Ovary (tissue), 7 donors: ENCODE measurements at regions not wholly inside any gene's neighbourhood (a gene's known extent, or its start where the extent isn't known, plus 50 kb on each side); places are given as distances from the start of the nearest gene placed in this dataset.

Experiments used
- DNase-seq, 5 donors: peaks; one replicate each; pipeline ENCODE4 v3.0.0-alpha.2; 2019 to 2020
- H3K27ac ChIP-seq, 2 donors: fragments of 200-600 bp; one replicate each; pipeline versions ENCODE4 v1.5.1 to v1.8.0; 2019 to 2022
- H3K27me3 ChIP-seq: fragments of 200-600 bp; one replicate; pipeline ENCODE4 v1.8.0; 2022
- H3K36me3 ChIP-seq: fragments of 200-600 bp; sonication (generic); one replicate; pipeline ENCODE4 v1.5.1; 2019
- H3K4me1 ChIP-seq: one replicate; pipeline ENCODE4 v1.8.1; 2013; ENCODE audit warnings: mild to moderate bottlenecking, moderate library complexity; ENCODE audit not compliant: insufficient read depth
- H3K4me3 ChIP-seq: fragments of 200-600 bp; sonication (generic); one replicate; pipeline ENCODE4 v1.5.1; 2017
- H3K9me3 ChIP-seq, 2 donors: fragments of 200-600 bp in 1 of 2; sonication (generic) in 1 of 2; one replicate each; pipeline versions ENCODE4 v1.5.1 to v1.8.1; 2013 to 2019; ENCODE audit warnings: mild to moderate bottlenecking in 1 of 2, moderate library complexity in 1 of 2
- CTCF ChIP-seq, 3 donors: fragments of 450-650 bp in 2 of 3; fragments of 200-600 bp in 1 of 3; IDR thresholded peaks; one replicate each; pipeline versions ENCODE4 v1.5.1 to v1.8.0; 2016 to 2022; ENCODE audit warnings: antibody characterized with exemption in 3 of 3, mild to moderate bottlenecking in 1 of 3
- EP300 ChIP-seq: sonication (generic); formaldehyde crosslinking; IDR thresholded peaks from one replicate; pipeline ENCODE4 v1.6.1; 2017; ENCODE audit warnings: antibody characterized with exemption
- POLR2A ChIP-seq: fragments of 450-650 bp; IDR thresholded peaks from one replicate; pipeline ENCODE4 v1.6.1; 2017; ENCODE audit warnings: antibody characterized with exemption, mild to moderate bottlenecking, moderate library complexity
- WGBS, 3 donors: extraction: QIAGEN DNeasy Blood & Tissue Kit in 1 of 3; methylation state at CpG; one replicate each; pipeline versions ENCODE4 v1.1.5 to v1.1.7; 2013 to 2017; 5-methylcytosine and 5-hydroxymethylcytosine counted together
- intact Hi-C, 4 donors: fragments of 100-400 bp; cut with DNase I; formaldehyde crosslinking; loops; one replicate each; pipeline versions ENCODE4 v1.11.0 to v1.15.1; 2022 to 2023
- donor health status: DM: no; HTN: no; CAD: no; lungs with moderate emphysema.
- donor health status: DM: no; HTN: no; CAD: no.
- donor health status: Bipolar disorder and iron deficiency.
- donor health status: DM: no; HTN: no; CAD: no.
- donor health status: DM: yes; HTN: yes; CAD: no.

- WGBS, 3 donors, result 85 to 94% (median 93%) methylated on average over 2 of the region's 2 CpGs
- H3K9me3 ChIP-seq, result no peaks in the 10 kb centered on the region
- no peak for DNase-seq
- H3K4me1 ChIP-seq, result no peaks in the 10 kb centered on the region
- TF ChIP-seq POLR2A (no peak), EP300 (no peak), CTCF (IDR thresholded peaks at IDR 0.05) (no peak)
- H3K27ac ChIP-seq, result no peak overlapping the region
- H3K36me3 ChIP-seq, result no peaks in the 10 kb centered on the region
- H3K27me3 ChIP-seq, result no peaks in the 10 kb centered on the region
- no peak overlapping the region for H3K4me3 ChIP-seq
- intact Hi-C loops, result no loop called here
Measured at GRCh38 chr14:86936556-86936955, 1056.4 kb downstream of the GALC start.

DNA sequence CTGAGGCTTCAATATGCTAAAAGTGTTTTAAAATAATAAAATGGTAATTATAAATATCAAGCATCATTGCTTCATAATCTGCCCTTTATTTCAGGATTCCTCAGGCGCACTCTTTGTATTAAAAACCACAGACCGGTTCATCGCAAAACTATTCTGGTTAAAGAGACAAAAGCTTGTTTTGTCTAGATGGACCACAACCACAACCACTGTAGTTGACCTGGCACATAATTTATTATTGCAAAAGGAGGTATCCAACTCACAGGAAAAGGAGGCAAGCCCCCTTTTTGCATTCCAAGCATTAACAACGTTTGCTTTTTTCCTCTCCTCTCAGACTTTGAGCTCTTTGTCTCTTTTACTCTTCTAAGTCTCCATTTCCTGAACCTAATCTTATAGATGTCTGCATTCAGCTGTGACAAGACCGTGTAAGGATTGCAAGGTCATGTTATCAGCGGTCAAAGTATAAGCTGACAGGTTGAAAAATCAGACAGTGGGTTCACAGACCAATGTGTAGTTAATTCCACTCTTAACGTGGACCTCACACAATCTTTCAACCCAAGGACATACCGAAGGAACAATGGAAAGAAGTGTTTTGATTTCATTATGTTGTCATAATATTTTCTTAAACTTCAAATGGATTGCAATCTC, 1057.6 kb downstream of the GALC start:
- Histone ChIP-seq H3K4me1 (no peaks in the 10 kb centered on the region), H3K27me3 (no peaks in the 10 kb centered on the region), H3K27ac (no peak overlapping the region), H3K36me3 (no peaks in the 10 kb centered on the region), H3K4me3 (no peak overlapping the region), H3K9me3 (no peaks in the 10 kb centered on the region)
- no peak for TF ChIP-seq EP300
- no peak for DNase-seq
- intact Hi-C loops, result no loop called here
- 6 to 26% (median 10%) methylated on average over 8 of the region's 8 CpGs for WGBS, 3 donors

- TF ChIP-seq POLR2A, result no peak
- TF ChIP-seq EP300, result no peak
- no peak for TF ChIP-seq CTCF (IDR thresholded peaks at IDR 0.05)
Measured at GRCh38 chr14:86933958-86934595, 1058.9 kb downstream of the GALC start.

GRCh38 chr14:86933460-86933859, 1059.5 kb downstream of the GALC start:
- Histone ChIP-seq H3K4me1 (no peaks in the 10 kb centered on the region), H3K27me3 (no peaks in the 10 kb centered on the region), H3K36me3 (no peaks in the 10 kb centered on the region), H3K9me3 (no peaks in the 10 kb centered on the region), H3K4me3 (no peak overlapping the region), H3K27ac (no peak overlapping the region)
- intact Hi-C loops, result no loop called here
- WGBS, 3 donors, result 91 to 94% (median 94%) methylated on average over 2 of the region's 2 CpGs
- TF ChIP-seq POLR2A, result no peak
- no peak for TF ChIP-seq CTCF (IDR thresholded peaks at IDR 0.05)
- no peak for TF ChIP-seq EP300
- DNase-seq, result no peak

More at GRCh38 chr14:86933958-86934595, 1058.9 kb downstream of the GALC start:
- Histone ChIP-seq H3K27me3 (no peaks in the 10 kb centered on the region), H3K4me1 (no peaks in the 10 kb centered on the region), H3K9me3 (no peaks in the 10 kb centered on the region), H3K27ac (no peak overlapping the region), H3K36me3 (no peaks in the 10 kb centered on the region), H3K4me3 (no peak overlapping the region)
- intact Hi-C loops, result no loop called here
- 90 to 94% (median 92%) methylated on average over 7 of the region's 7 CpGs for WGBS, 3 donors
- no peak for DNase-seq

GRCh38 chr14:86915406-86915805, 1077.6 kb downstream of the GALC start:
- Histone ChIP-seq H3K4me3 (no peak overlapping the region), H3K27me3 (no peaks in the 10 kb centered on the region), H3K9me3 (no peaks in the 10 kb centered on the region), H3K36me3 (no peaks in the 10 kb centered on the region), H3K4me1 (no peaks in the 10 kb centered on the region), H3K27ac (no peak overlapping the region)
- 27 to 43% (median 35%) methylated on average over 2 of the region's 2 CpGs for WGBS, 3 donors
- intact Hi-C loops, result no loop called here
- DNase-seq, result no peak
- TF ChIP-seq POLR2A (no peak), CTCF (IDR thresholded peaks at IDR 0.05) (no peak), EP300 (no peak)
